Body of pancreas (tissue), 4 donors: ENCODE measurements at regions not wholly inside any gene's neighbourhood (a gene's known extent, or its start where the extent isn't known, plus 50 kb on each side); places are given as distances from the start of the nearest gene placed in this dataset.

Experiments
- CTCF ChIP-seq, 7 experiments: fragments of 450-650 bp in 4 of 7; fragments of 200-600 bp in 3 of 7; sonication (generic) in 3 of 7; IDR thresholded peaks; one replicate each; pipeline ENCODE4 v1.5.1; 2016 to 2019; ENCODE audit warnings: antibody characterized with exemption in 7 of 7
- POLR2A ChIP-seq, 3 donors: fragments of 450-650 bp; IDR thresholded peaks; one replicate each; pipeline ENCODE4 v1.6.1; 2016; ENCODE audit warnings: antibody characterized with exemption in 3 of 3, mild to moderate bottlenecking in 2 of 3

GRCh38 chr3:73846951-73847350 is 222.2 kb upstream of the PDZRN3 start:
- TF ChIP-seq CTCF (IDR thresholded peaks at IDR 0.05) (no peak), POLR2A (IDR thresholded peaks at IDR 0.05) (no peak)
